IgD-negative memory B cell (primary cell): ENCODE measurements at regions not wholly inside any gene's neighbourhood (a gene's known extent, or its start where the extent isn't known, plus 50 kb on each side); places are given as distances from the start of the nearest gene placed in this dataset.

ENCODE experiments used
- H3K27ac Mint-ChIP-seq, 3 donors: one replicate each; pipeline ENCODE4 v1.8.0; 2020 to 2022; ENCODE audit warnings: mild to moderate bottlenecking in 3 of 3, mixed read lengths in 3 of 3, moderate library complexity in 1 of 3
- H3K27me3 Mint-ChIP-seq: one replicate; pipeline ENCODE4 v1.8.0; 2021; ENCODE audit warnings: mixed read lengths
- H3K36me3 Mint-ChIP-seq: one replicate; pipeline ENCODE4 v1.8.0; 2020; ENCODE audit warnings: mild to moderate bottlenecking, mixed read lengths
- H3K4me1 Mint-ChIP-seq, 3 donors: one replicate each; pipeline ENCODE4 v1.8.0; 2020 to 2022; ENCODE audit warnings: mixed read lengths in 3 of 3, mild to moderate bottlenecking in 1 of 3
- H3K4me3 Mint-ChIP-seq, 4 donors: one replicate each; pipeline ENCODE4 v1.8.0; 2020 to 2022; ENCODE audit warnings: mild to moderate bottlenecking in 4 of 4, mixed read lengths in 4 of 4, moderate library complexity in 3 of 4
- H3K9me3 Mint-ChIP-seq, 3 donors: one replicate each; pipeline ENCODE4 v1.8.0; 2020 to 2021; ENCODE audit warnings: mixed read lengths in 3 of 3, mild to moderate bottlenecking in 1 of 3

GRCh38 chr3:110710156-110710555 lies 361.5 kb upstream of the NECTIN3 start:
- H3K4me3 Mint-ChIP-seq, result no peak overlapping the region
- no peak overlapping the region for H3K27ac Mint-ChIP-seq
- peaks cover 3% of the 10 kb centered on the region for H3K27me3 Mint-ChIP-seq
- H3K9me3 Mint-ChIP-seq, result peaks cover 1 to 5% (median 2%) of the 10 kb centered on the region in 3 donors
- no peaks in the 10 kb centered on the region for H3K36me3 Mint-ChIP-seq
- H3K4me1 Mint-ChIP-seq, result no peaks in the 10 kb centered on the region

- peaks cover 1 to 5% (median 1%) of the 10 kb centered on the region in 3 donors for H3K9me3 Mint-ChIP-seq
- H3K4me1 Mint-ChIP-seq, result no peaks in the 10 kb centered on the region
- H3K27me3 Mint-ChIP-seq, result peaks cover 3% of the 10 kb centered on the region
- H3K36me3 Mint-ChIP-seq, result no peaks in the 10 kb centered on the region
- H3K4me3 Mint-ChIP-seq, result no peak overlapping the region
- no peak overlapping the region for H3K27ac Mint-ChIP-seq
Observed at GRCh38 chr3:110710603-110711002, 361.0 kb upstream of the NECTIN3 start.

DNA sequence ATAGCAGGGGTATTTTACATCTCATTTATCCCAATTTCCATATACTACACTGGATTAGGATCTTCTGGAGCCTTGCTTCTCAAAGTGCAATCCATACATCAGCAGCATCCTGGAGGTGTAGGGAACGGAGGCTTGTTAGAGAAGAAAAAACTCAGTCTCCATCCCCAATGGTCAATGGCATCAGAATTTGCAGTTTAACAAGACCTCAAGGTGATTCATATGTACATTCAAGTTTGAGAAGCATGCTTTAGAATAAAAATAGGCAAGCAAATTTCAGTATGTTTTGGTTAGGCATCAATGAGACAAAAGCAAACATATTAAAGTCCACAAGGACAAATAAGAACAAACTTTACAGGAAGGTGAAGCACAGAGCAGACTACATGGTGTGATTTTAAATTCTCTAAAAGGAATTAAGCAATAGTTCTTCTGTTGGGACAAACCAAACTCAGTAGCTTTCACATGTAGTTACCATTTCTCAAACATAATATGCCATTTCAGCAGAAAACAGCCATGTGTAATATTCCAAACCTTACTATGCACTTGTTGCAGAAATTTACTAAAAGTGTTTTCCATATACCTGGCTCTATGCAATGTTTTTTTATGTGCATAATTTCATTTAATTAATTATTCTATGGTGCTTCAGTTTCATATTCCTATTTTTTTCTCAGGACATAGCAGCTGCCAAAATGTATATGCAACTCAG lies 360.3 kb upstream of the NECTIN3 start:
- Mint-ChIP-seq H3K9me3 (peaks cover under 1 to 5% (median 1%) of the 10 kb centered on the region in 3 donors), H3K4me3 (no peak overlapping the region), H3K4me1 (no peaks in the 10 kb centered on the region), H3K27me3 (peaks cover 3% of the 10 kb centered on the region), H3K27ac (no peak overlapping the region), H3K36me3 (no peaks in the 10 kb centered on the region)

GRCh38 chr3:110711851-110712516 lies 359.6 kb upstream of the NECTIN3 start:
- Mint-ChIP-seq H3K4me3 (no peak overlapping the region), H3K27me3 (peaks cover 3% of the 10 kb centered on the region), H3K36me3 (no peaks in the 10 kb centered on the region), H3K9me3 (peaks cover 0 to 5% (median 1%) of the 10 kb centered on the region in 3 donors), H3K4me1 (no peaks in the 10 kb centered on the region), H3K27ac (no peak overlapping the region)

GRCh38 chr3:110727056-110727455 lies 344.6 kb upstream of the NECTIN3 start:
- no peak overlapping the region for H3K27ac Mint-ChIP-seq
- peaks cover 7% of the 10 kb centered on the region for H3K27me3 Mint-ChIP-seq
- peaks cover 0 to 1% (median 0%) of the 10 kb centered on the region in 3 donors for H3K4me1 Mint-ChIP-seq
- no peak overlapping the region for H3K4me3 Mint-ChIP-seq
- H3K9me3 Mint-ChIP-seq, result peaks cover 0 to 3% (median 0%) of the 10 kb centered on the region in 3 donors
- no peaks in the 10 kb centered on the region for H3K36me3 Mint-ChIP-seq

DNA sequence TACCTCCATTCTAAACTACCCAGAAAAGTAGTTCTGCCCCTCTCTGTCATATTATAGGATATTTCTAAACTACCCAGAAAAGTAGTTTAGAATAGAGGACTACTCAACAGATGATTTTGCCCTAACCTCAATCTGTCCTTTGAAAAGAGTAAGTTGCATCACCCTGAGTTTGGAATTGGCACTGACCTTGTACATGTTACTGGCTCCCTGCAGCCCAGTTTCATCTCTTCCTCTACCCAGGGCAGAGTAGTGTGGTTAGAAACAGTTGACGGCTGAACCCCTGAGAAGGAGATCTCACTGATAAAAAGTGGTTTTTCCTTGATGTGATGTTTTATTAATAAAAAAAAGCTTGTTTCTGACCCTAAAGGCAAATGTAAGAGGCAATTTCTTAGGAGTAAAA lies 340.5 kb upstream of the NECTIN3 start:
- Mint-ChIP-seq H3K27me3 (peaks cover 10% of the 10 kb centered on the region), H3K36me3 (no peaks in the 10 kb centered on the region), H3K27ac (no peak overlapping the region), H3K4me1 (peaks cover 2 to 5% (median 2%) of the 10 kb centered on the region in 3 donors), H3K4me3 (no peak overlapping the region), H3K9me3 (peaks cover 0 to 5% (median 1%) of the 10 kb centered on the region in 3 donors)

- H3K27me3 Mint-ChIP-seq, result peaks cover 10% of the 10 kb centered on the region
- H3K27ac Mint-ChIP-seq, result no peak overlapping the region
- H3K4me3 Mint-ChIP-seq, result no peak overlapping the region
- no peaks in the 10 kb centered on the region for H3K36me3 Mint-ChIP-seq
- peaks cover 4 to 7% (median 5%) of the 10 kb centered on the region in 3 donors for H3K4me1 Mint-ChIP-seq
- peaks cover 0 to 5% (median 1%) of the 10 kb centered on the region in 3 donors for H3K9me3 Mint-ChIP-seq
Observed at GRCh38 chr3:110732420-110732819, 339.2 kb upstream of the NECTIN3 start.

- Mint-ChIP-seq H3K36me3 (no peaks in the 10 kb centered on the region), H3K27ac (no peak overlapping the region), H3K4me1 (peaks cover 4 to 7% (median 5%) of the 10 kb centered on the region in 3 donors), H3K4me3 (no peak overlapping the region), H3K9me3 (peaks cover 0 to 5% (median 1%) of the 10 kb centered on the region in 3 donors), H3K27me3 (peaks cover 10% of the 10 kb centered on the region)
Observed at GRCh38 chr3:110733045-110733444, 338.6 kb upstream of the NECTIN3 start.

- peaks cover 0 to 3% (median 1%) of the 10 kb centered on the region in 3 donors for H3K9me3 Mint-ChIP-seq
- H3K27me3 Mint-ChIP-seq, result peaks cover 6% of the 10 kb centered on the region
- H3K36me3 Mint-ChIP-seq, result no peaks in the 10 kb centered on the region
- H3K4me1 Mint-ChIP-seq, result peaks cover 4 to 7% (median 5%) of the 10 kb centered on the region in 3 donors
- H3K27ac Mint-ChIP-seq, result no peak overlapping the region
- no peak overlapping the region for H3K4me3 Mint-ChIP-seq
Observed at GRCh38 chr3:110734524-110734923, 337.1 kb upstream of the NECTIN3 start.

- Mint-ChIP-seq H3K27ac (no peak overlapping the region), H3K27me3 (peaks cover 5% of the 10 kb centered on the region), H3K9me3 (peaks cover 0 to 2% (median 1%) of the 10 kb centered on the region in 3 donors), H3K36me3 (peaks cover 2% of the 10 kb centered on the region), H3K4me1 (peaks cover 4 to 7% (median 5%) of the 10 kb centered on the region in 3 donors), H3K4me3 (no peak overlapping the region)
Observed at GRCh38 chr3:110736332-110736731, 335.3 kb upstream of the NECTIN3 start.

DNA sequence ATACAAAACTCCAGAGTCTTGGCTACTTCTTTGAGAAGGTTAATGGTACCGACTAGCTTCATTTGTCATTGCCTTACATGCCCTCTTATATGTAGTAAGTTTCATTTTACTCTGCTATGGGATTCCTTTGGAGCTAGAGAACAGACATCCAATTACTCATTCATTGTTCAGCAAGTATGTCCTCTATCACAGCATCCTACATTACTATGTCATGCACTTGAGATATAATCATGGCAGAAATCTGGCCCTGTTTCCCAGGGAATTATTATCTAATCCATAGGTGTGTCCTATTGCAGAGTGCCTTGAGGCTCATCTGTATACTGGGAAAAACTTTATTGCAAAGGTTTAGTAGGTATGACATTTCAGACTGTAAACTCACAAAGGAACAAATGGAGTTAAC lies 333.1 kb upstream of the NECTIN3 start:
- Mint-ChIP-seq H3K27ac (no peak overlapping the region), H3K4me3 (no peak overlapping the region), H3K36me3 (peaks cover 2% of the 10 kb centered on the region), H3K27me3 (peaks cover 3% of the 10 kb centered on the region), H3K4me1 (peaks cover 4 to 7% (median 5%) of the 10 kb centered on the region in 3 donors), H3K9me3 (peaks cover 0 to 1% (median 0%) of the 10 kb centered on the region in 3 donors)

- Mint-ChIP-seq H3K9me3 (peaks cover 0 to 7% (median 2%) of the 10 kb centered on the region in 3 donors), H3K27me3 (peaks cover 3% of the 10 kb centered on the region), H3K27ac (no peak overlapping the region), H3K4me1 (no peaks in the 10 kb centered on the region), H3K4me3 (no peak overlapping the region), H3K36me3 (peaks cover 4% of the 10 kb centered on the region)
Observed at GRCh38 chr3:110741891-110742290, 329.7 kb upstream of the NECTIN3 start.

DNA sequence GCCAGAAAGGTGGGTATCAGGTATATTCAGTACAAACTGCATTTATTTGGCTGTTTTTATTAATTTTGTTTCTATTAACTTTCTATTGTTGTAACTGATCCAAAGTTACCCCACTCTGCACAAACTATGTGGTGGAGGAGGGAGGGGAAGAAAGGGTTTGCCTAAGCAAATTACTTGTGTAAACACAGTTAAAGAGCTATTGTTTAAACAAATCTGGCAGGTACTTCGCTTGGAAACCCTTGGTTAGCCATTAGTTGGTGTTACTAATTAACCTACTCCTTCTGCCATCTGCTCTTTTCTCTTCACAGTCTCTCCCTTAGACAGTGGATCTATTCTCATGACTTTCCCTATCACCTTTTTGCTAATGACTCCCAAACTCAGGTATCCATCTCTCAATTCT lies 328.4 kb upstream of the NECTIN3 start:
- Mint-ChIP-seq H3K9me3 (peaks cover 0 to 7% (median 2%) of the 10 kb centered on the region in 3 donors), H3K4me1 (no peaks in the 10 kb centered on the region), H3K27me3 (peaks cover 3% of the 10 kb centered on the region), H3K36me3 (peaks cover 4% of the 10 kb centered on the region), H3K4me3 (no peak overlapping the region), H3K27ac (no peak overlapping the region)

DNA sequence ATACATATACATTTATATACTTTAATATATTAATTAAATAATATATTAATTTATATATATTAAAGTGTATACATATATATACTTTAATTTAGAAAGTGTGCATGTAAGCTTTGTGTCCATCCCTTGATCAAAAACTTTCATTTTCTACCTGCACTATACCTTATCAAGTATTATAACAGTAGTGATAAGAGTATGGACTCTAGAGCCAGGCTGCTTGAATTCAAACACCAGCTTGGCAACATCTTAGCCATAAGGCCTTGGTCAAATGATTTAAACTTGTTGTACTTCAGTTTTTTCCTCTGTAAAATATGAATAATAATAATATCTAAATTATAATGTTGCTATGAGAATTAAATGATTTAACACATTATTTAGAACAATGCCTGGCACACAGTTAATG lies 327.6 kb upstream of the NECTIN3 start:
- no peak overlapping the region for H3K4me3 Mint-ChIP-seq
- peaks cover 3% of the 10 kb centered on the region for H3K27me3 Mint-ChIP-seq
- H3K4me1 Mint-ChIP-seq, result no peaks in the 10 kb centered on the region
- no peak overlapping the region for H3K27ac Mint-ChIP-seq
- H3K36me3 Mint-ChIP-seq, result peaks cover 4% of the 10 kb centered on the region
- H3K9me3 Mint-ChIP-seq, result peaks cover 0 to 7% (median 2%) of the 10 kb centered on the region in 3 donors

- no peaks in the 10 kb centered on the region for H3K4me1 Mint-ChIP-seq
- peaks cover 3% of the 10 kb centered on the region for H3K27me3 Mint-ChIP-seq
- H3K9me3 Mint-ChIP-seq, result peaks cover 0 to 7% (median 2%) of the 10 kb centered on the region in 3 donors
- no peak overlapping the region for H3K4me3 Mint-ChIP-seq
- no peak overlapping the region for H3K27ac Mint-ChIP-seq
- H3K36me3 Mint-ChIP-seq, result peaks cover 4% of the 10 kb centered on the region
Observed at GRCh38 chr3:110744723-110745122, 326.9 kb upstream of the NECTIN3 start.
